Neural crest cell (in vitro differentiated cells): ENCODE measurements at regions not wholly inside any gene's neighbourhood (a gene's known extent, or its start where the extent isn't known, plus 50 kb on each side); places are given as distances from the start of the nearest gene placed in this dataset.

Experiments
- DNase-seq: peaks from one replicate; pipeline ENCODE4 v3.0.0; 2021; ENCODE audit warnings: low read depth, mixed read lengths, low spot score
- H3K27ac Mint-ChIP-seq: one replicate; pipeline ENCODE4 v1.8.0; 2021; ENCODE audit warnings: mild to moderate bottlenecking, mixed read lengths; ENCODE audit not compliant: unreplicated experiment
- H3K27me3 Mint-ChIP-seq: 2 replicates; pipeline ENCODE4 v1.8.0; 2021; ENCODE audit warnings: low read depth, mild to moderate bottlenecking, mixed read lengths
- H3K36me3 Mint-ChIP-seq: 2 replicates; pipeline ENCODE4 v1.8.0; 2021; ENCODE audit warnings: low read depth, mild to moderate bottlenecking, mixed read lengths
- H3K4me1 Mint-ChIP-seq: 2 replicates; pipeline ENCODE4 v1.8.0; 2021; ENCODE audit warnings: mixed read lengths
- H3K4me3 Mint-ChIP-seq: one replicate; pipeline ENCODE4 v1.8.0; 2021; ENCODE audit warnings: mild to moderate bottlenecking, mixed read lengths
- H3K9me3 Mint-ChIP-seq: 2 replicates; pipeline ENCODE4 v1.8.0; 2021; ENCODE audit warnings: mixed read lengths
- TF ChIP-seq, protein P1 (sequence below): fragments of 200-600 bp; sonication (generic); conservative IDR thresholded peaks from 2 replicates; pipeline ENCODE4 v1.5.0; 2021; ENCODE audit warnings: antibody characterized with exemption, mild to moderate bottlenecking

DNA sequence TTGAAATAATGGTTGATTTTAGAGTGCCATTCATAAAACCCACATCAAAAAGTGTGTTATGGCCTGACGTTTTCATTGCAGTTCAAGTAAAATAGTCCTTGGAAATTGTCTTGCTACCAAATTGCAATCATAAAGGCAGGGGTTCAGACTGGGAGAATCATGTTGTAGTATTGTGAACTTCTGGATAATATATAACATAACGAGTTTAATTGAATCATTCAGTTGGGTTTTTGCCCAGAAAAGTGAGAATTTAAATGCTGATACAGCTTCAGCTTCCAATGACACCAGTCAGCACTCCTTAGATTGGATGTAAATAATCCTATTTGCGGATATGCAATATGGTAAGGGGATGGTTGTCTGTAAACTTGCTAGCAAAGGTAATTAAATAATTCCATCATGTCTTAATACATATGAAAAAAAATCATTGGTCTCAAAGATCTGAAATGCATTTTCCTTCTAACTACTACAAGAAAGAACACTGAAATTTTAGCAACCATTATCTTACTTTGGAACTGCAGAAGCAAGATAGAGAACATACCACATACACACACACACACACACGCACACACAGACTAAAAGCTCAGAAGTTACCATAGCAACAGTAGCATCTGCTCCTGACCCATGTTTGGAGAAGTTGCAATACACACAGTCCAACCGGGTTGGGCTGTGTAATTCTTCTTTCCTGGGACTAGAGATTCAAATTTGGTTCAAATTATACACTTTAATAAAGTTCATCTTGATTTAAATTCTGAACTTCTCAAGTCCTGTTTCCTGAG is 686.2 kb upstream of the NR2F2 start:
- no peak overlapping the region for H3K27ac Mint-ChIP-seq
- DNase-seq, result no peak
- TF ChIP-seq, protein P1, sequence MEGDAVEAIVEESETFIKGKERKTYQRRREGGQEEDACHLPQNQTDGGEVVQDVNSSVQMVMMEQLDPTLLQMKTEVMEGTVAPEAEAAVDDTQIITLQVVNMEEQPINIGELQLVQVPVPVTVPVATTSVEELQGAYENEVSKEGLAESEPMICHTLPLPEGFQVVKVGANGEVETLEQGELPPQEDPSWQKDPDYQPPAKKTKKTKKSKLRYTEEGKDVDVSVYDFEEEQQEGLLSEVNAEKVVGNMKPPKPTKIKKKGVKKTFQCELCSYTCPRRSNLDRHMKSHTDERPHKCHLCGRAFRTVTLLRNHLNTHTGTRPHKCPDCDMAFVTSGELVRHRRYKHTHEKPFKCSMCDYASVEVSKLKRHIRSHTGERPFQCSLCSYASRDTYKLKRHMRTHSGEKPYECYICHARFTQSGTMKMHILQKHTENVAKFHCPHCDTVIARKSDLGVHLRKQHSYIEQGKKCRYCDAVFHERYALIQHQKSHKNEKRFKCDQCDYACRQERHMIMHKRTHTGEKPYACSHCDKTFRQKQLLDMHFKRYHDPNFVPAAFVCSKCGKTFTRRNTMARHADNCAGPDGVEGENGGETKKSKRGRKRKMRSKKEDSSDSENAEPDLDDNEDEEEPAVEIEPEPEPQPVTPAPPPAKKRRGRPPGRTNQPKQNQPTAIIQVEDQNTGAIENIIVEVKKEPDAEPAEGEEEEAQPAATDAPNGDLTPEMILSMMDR, result no peak
- no peaks in the 10 kb centered on the region for H3K27me3 Mint-ChIP-seq
- H3K4me1 Mint-ChIP-seq, result peaks cover 11% of the 10 kb centered on the region
- H3K36me3 Mint-ChIP-seq, result no peaks in the 10 kb centered on the region
- H3K4me3 Mint-ChIP-seq, result no peak overlapping the region
- peaks cover 5% of the 10 kb centered on the region for H3K9me3 Mint-ChIP-seq

DNA sequence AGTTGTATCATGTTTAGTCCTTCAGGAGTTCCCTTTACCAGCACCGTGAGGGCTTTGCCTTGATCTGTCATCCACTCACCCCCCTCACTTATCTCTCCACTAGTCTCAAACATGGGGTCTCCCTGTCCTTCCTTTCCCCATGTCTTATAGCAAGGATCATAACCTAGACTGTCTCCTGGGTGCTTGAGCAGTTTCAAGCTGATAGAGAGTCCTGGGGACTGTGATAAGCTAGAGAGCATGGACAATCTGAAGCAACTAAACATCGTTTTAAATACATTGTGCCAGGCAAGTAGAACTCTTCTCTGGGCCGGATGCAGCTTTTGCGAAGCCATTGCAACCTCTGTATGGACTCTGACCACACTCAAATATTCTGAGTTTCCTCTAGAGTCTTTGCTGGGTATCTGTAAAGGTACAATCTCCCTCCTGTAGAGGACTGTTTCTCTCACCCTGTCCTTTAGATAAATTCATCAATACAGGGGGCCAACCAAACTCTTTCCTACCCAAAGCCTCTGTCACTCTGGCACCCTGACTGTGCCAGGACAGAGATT is 684.6 kb upstream of the NR2F2 start:
- Mint-ChIP-seq H3K4me1 (peaks cover 11% of the 10 kb centered on the region), H3K4me3 (no peak overlapping the region), H3K9me3 (peaks cover 5% of the 10 kb centered on the region), H3K36me3 (no peaks in the 10 kb centered on the region), H3K27ac (no peak overlapping the region), H3K27me3 (no peaks in the 10 kb centered on the region)
- TF ChIP-seq, protein P1, result no peak
- no peak for DNase-seq

- H3K27me3 Mint-ChIP-seq, result no peaks in the 10 kb centered on the region
- H3K9me3 Mint-ChIP-seq, result peaks cover 2% of the 10 kb centered on the region
- H3K36me3 Mint-ChIP-seq, result no peaks in the 10 kb centered on the region
- H3K27ac Mint-ChIP-seq, result no peak overlapping the region
- DNase-seq, result no peak
- peaks cover 11% of the 10 kb centered on the region for H3K4me1 Mint-ChIP-seq
- no peak overlapping the region for H3K4me3 Mint-ChIP-seq
- TF ChIP-seq, protein P1, result no peak
Measured at GRCh38 chr15:95646484-95647273, 683.8 kb upstream of the NR2F2 start.

- no peaks in the 10 kb centered on the region for H3K27me3 Mint-ChIP-seq
- no peak overlapping the region for H3K27ac Mint-ChIP-seq
- H3K4me3 Mint-ChIP-seq, result no peak overlapping the region
- no peaks in the 10 kb centered on the region for H3K36me3 Mint-ChIP-seq
- H3K9me3 Mint-ChIP-seq, result no peaks in the 10 kb centered on the region
- no peak for DNase-seq
- peaks cover 11% of the 10 kb centered on the region for H3K4me1 Mint-ChIP-seq
- TF ChIP-seq, protein P1, result no peak
Measured at GRCh38 chr15:95647531-95648277, 682.8 kb upstream of the NR2F2 start.

GRCh38 chr15:95653361-95653805 is 677.1 kb upstream of the NR2F2 start:
- Mint-ChIP-seq H3K9me3 (peaks cover 10% of the 10 kb centered on the region), H3K4me3 (no peak overlapping the region), H3K4me1 (no peaks in the 10 kb centered on the region), H3K27ac (no peak overlapping the region), H3K27me3 (no peaks in the 10 kb centered on the region), H3K36me3 (peaks cover 2% of the 10 kb centered on the region)
- TF ChIP-seq, protein P1, result no peak
- no peak for DNase-seq
